A549 (cell line): ENCODE measurements at regions not wholly inside any gene's neighbourhood (a gene's known extent, or its start where the extent isn't known, plus 50 kb on each side); places are given as distances from the start of the nearest gene placed in this dataset.

Experiments used
- ATAC-seq, 2 experiments: fragments of 200-7000 bp in 1 of 2; fragments of >200 bp in 1 of 2; cut with Nextera tagmentation in 1 of 2; cut with Tn5 transposase in 1 of 2; 3 replicates each; pipeline versions ENCODE4 v1.8.0 to v1.9.1; 2018 to 2020; ENCODE audit warnings: mild to moderate bottlenecking in 1 of 2, moderate library complexity in 1 of 2
- CTCF ChIA-PET: fragments of 300-600 bp; sonication (Branson Sonifier 250); formaldehyde crosslinking; extraction: SDS; loops from one replicate; lab custom pipeline; 2021; ENCODE audit warnings: antibody characterized with exemption, inconsistent platforms; lab: Yijun Ruan, JAX
- POLR2A ChIA-PET: fragments of 350-600 bp; formaldehyde crosslinking; extraction: SDS; loops from one replicate; lab custom pipeline; 2021; ENCODE audit warnings: antibody characterized with exemption, inconsistent platforms; lab: Yijun Ruan, JAX
- DNase-seq, 2 experiments: peaks; one replicate each; pipeline versions ENCODE4 v3.0.0 to v3.0.0-alpha.2; 2011 to 2016; ENCODE audit warnings: low read depth in 1 of 2, low spot score in 1 of 2
- FAIRE-seq: peaks from 2 replicates; lab custom pipeline; 2011; peaks lifted over from hg19 to GRCh38; lab: Jason Lieb, UNC
- H3K27ac ChIP-seq, 2 experiments: fragments of >200 bp; sonication (Bioruptor Twin); formaldehyde crosslinking; 3 replicates each; pipeline ENCODE4 v1.5.1; 2016 to 2017
- H3K4me1 ChIP-seq: fragments of >200 bp; sonication (Bioruptor Twin); formaldehyde crosslinking; 3 replicates; pipeline ENCODE4 v1.6.1; 2016
- H3K4me2 ChIP-seq: fragments of >200 bp; sonication (Bioruptor Twin); formaldehyde crosslinking; 3 replicates; pipeline ENCODE4 v1.6.1; 2016
- H3K4me3 ChIP-seq: fragments of >200 bp; sonication (Bioruptor Twin); formaldehyde crosslinking; 3 replicates; pipeline ENCODE4 v1.5.1; 2016
- H3K9me3 ChIP-seq: fragments of >200 bp; sonication (Bioruptor Twin); formaldehyde crosslinking; 3 replicates; pipeline ENCODE4 v1.6.1; 2016
- CBX8 ChIP-seq: fragments of 200-600 bp; sonication (generic); IDR thresholded peaks from 2 replicates; pipeline ENCODE4 v1.6.1; 2016
- CEBPB ChIP-seq, 2 experiments: fragments of >200 bp in 1 of 2; sonication (Bioruptor Twin) in 1 of 2; formaldehyde crosslinking in 1 of 2; IDR thresholded peaks; 2 replicates each; pipeline ENCODE4 v1.6.1; 2012 to 2016
- CHD4 ChIP-seq: fragments of 200-600 bp; sonication (generic); IDR thresholded peaks from 2 replicates; pipeline ENCODE4 v1.6.1; 2016; ENCODE audit warnings: antibody characterized with exemption, mild to moderate bottlenecking, borderline replicate concordance
- E2F6 ChIP-seq: IDR thresholded peaks from 2 replicates; pipeline ENCODE4 v1.6.1; 2012; ENCODE audit warnings: low read depth, borderline replicate concordance
- EHF ChIP-seq: fragments of 250-450 bp; sonication (Bioruptor Pico); IDR thresholded peaks from 2 replicates; pipeline ENCODE4 v1.5.0; 2020; ENCODE audit warnings: mild to moderate bottlenecking
- EHMT2 ChIP-seq: fragments of 200-600 bp; sonication (generic); IDR thresholded peaks from 2 replicates; pipeline ENCODE4 v1.6.1; 2016; ENCODE audit warnings: antibody characterized with exemption, low read depth, mild to moderate bottlenecking, moderate library complexity
- EP300 ChIP-seq, 2 experiments: fragments of >200 bp; sonication (Bioruptor Twin); formaldehyde crosslinking; IDR thresholded peaks; 2 replicates in 1 of 2; 3 replicates in 1 of 2; pipeline ENCODE4 v1.6.1; 2016 to 2017
- ESRRA ChIP-seq: fragments of 150-350 bp; IDR thresholded peaks from 2 replicates; pipeline ENCODE4 v1.6.1; 2014; ENCODE audit warnings: mild to moderate bottlenecking, low read length, borderline replicate concordance
- FOSL2 ChIP-seq, 2 experiments: fragments of 450-650 bp in 1 of 2; fragments of >200 bp in 1 of 2; sonication (Bioruptor Twin) in 1 of 2; formaldehyde crosslinking; IDR thresholded peaks; 2 replicates each; pipeline versions ENCODE4 v1.5.0 to v1.6.1; 2016 to 2020; ENCODE audit warnings: mild to moderate bottlenecking in 1 of 2, moderate library complexity in 1 of 2
- FOXS1 ChIP-seq: fragments of 250-450 bp; sonication (Bioruptor Pico); IDR thresholded peaks from 2 replicates; pipeline ENCODE4 v1.5.0; 2020; ENCODE audit warnings: mild to moderate bottlenecking, moderate library complexity
- GATA3 ChIP-seq: IDR thresholded peaks from 2 replicates; pipeline ENCODE4 v1.6.1; 2012; ENCODE audit warnings: borderline replicate concordance
- HDAC2 ChIP-seq: fragments of 200-600 bp; sonication (generic); IDR thresholded peaks from 2 replicates; pipeline ENCODE4 v1.6.1; 2016
- HEYL ChIP-seq: fragments of 250-450 bp; sonication (Bioruptor Pico); IDR thresholded peaks from 2 replicates; pipeline ENCODE4 v1.8.0; 2021; ENCODE audit warnings: mild to moderate bottlenecking, moderate library complexity
- HMGXB4 ChIP-seq: fragments of 250-450 bp; sonication (Bioruptor Pico); IDR thresholded peaks from 2 replicates; pipeline ENCODE4 v1.5.0; 2021; ENCODE audit warnings: mild to moderate bottlenecking, moderate library complexity, borderline replicate concordance
- HOXB13 ChIP-seq: fragments of 250-450 bp; sonication (Bioruptor Pico); IDR thresholded peaks from 2 replicates; pipeline ENCODE4 v1.5.0; 2020; ENCODE audit warnings: low read depth, mild to moderate bottlenecking, moderate library complexity
- HOXB5 ChIP-seq: fragments of 250-450 bp; sonication (Bioruptor Pico); IDR thresholded peaks from 2 replicates; pipeline ENCODE4 v1.5.0; 2020; ENCODE audit warnings: mild to moderate bottlenecking, moderate library complexity
- JUN ChIP-seq, 2 experiments: fragments of >200 bp; sonication (Bioruptor Twin); formaldehyde crosslinking; IDR thresholded peaks; 2 replicates in 1 of 2; 3 replicates in 1 of 2; pipeline ENCODE4 v1.6.1; 2016 to 2017
- NR3C1 ChIP-seq: fragments of >200 bp; sonication (Bioruptor Twin); formaldehyde crosslinking; IDR thresholded peaks from 3 replicates; pipeline ENCODE4 v1.6.1; 2017
- POLR2A ChIP-seq: IDR thresholded peaks from 2 replicates; pipeline ENCODE4 v1.6.1; 2012; ENCODE audit warnings: mild to moderate bottlenecking, low read length
- POLR2AphosphoS2 ChIP-seq: conservative IDR thresholded peaks from 2 replicates; pipeline ENCODE4 v1.6.1; 2012; ENCODE audit warnings: low read length, improper control_type of control experiment, inconsistent platforms
- RARB ChIP-seq: fragments of 250-450 bp; sonication (Bioruptor Pico); IDR thresholded peaks from 2 replicates; pipeline ENCODE4 v1.8.0; 2021; ENCODE audit warnings: mild to moderate bottlenecking, moderate library complexity
- RNF2 ChIP-seq: fragments of 200-600 bp; sonication (generic); IDR thresholded peaks from 2 replicates; pipeline ENCODE4 v1.6.1; 2016; ENCODE audit warnings: low read depth, mild to moderate bottlenecking, antibody characterized with exemption, moderate library complexity, borderline replicate concordance
- TFCP2L1 ChIP-seq: fragments of 250-450 bp; sonication (Bioruptor Pico); IDR thresholded peaks from 2 replicates; pipeline ENCODE4 v1.5.0; 2021; ENCODE audit warnings: mild to moderate bottlenecking
- USF2 ChIP-seq: fragments of 450-650 bp; IDR thresholded peaks from 2 replicates; pipeline ENCODE4 v1.6.1; 2014; ENCODE audit warnings: antibody characterized with exemption
- ZC3H11A ChIP-seq: fragments of 450-650 bp; IDR thresholded peaks from 2 replicates; pipeline ENCODE4 v1.6.1; 2014; ENCODE audit warnings: antibody characterized with exemption, mild to moderate bottlenecking
- ZFP36 ChIP-seq: fragments of 450-650 bp; IDR thresholded peaks from 2 replicates; pipeline ENCODE4 v1.6.1; 2014; ENCODE audit warnings: borderline replicate concordance; ENCODE audit not compliant: partially characterized antibody
- ZNF302 ChIP-seq: fragments of 250-450 bp; sonication (Bioruptor Pico); IDR thresholded peaks from 2 replicates; pipeline ENCODE4 v1.9.0; 2021; ENCODE audit warnings: inconsistent platforms, mild to moderate bottlenecking, moderate library complexity
- ZSCAN20 ChIP-seq: fragments of 250-450 bp; sonication (Bioruptor Pico); IDR thresholded peaks from 2 replicates; pipeline ENCODE4 v1.8.0; 2022; ENCODE audit warnings: mild to moderate bottlenecking, moderate library complexity
- WGBS: methylation state at CpG from one replicate; pipeline ENCODE4 v1.1.6; 2017; ENCODE audit errors: missing lambda C conversion rate; 5-methylcytosine and 5-hydroxymethylcytosine counted together
- TF ChIP-seq, protein P1 (sequence below): fragments of >200 bp; sonication (Bioruptor Twin); formaldehyde crosslinking; IDR thresholded peaks from 2 replicates; pipeline ENCODE4 v1.6.1; 2016
- TF ChIP-seq, protein P2 (sequence below): IDR thresholded peaks from 2 replicates; pipeline ENCODE4 v1.6.1; 2012

GRCh38 chr2:237030382-237030781 lies 55.3 kb upstream of the COPS8 start:
- DNase-seq (no peak), FAIRE-seq (no peak), ATAC-seq (no peak)
- CTCF ChIA-PET = interaction anchor here (6.1 kb wide), 1 partner anchor 679 kb away, joined by 63 read pairs; no protein-coding TSS in a partner anchor
- POLR2A ChIA-PET = no interaction called here
- H3K4me3 ChIP-seq = no peak overlapping the region
- 81% methylated on average over 8 of the region's 8 CpGs for WGBS
- TF ChIP-seq EHMT2 = no peak
- TF ChIP-seq HDAC2 = no peak
- TF ChIP-seq ZC3H11A = no peak
- TF ChIP-seq CBX8 = no peak
- TF ChIP-seq HMGXB4 (CRISPR knock-in tag) = no peak
- TF ChIP-seq RNF2 = no peak
- TF ChIP-seq HOXB13 = no peak
- TF ChIP-seq NR3C1 = no peak
- no peak for TF ChIP-seq ZFP36
- TF ChIP-seq ESRRA = no peak
- no peak for TF ChIP-seq JUN (IDR thresholded peaks at IDR 0.05)
- TF ChIP-seq ZNF302 (CRISPR knock-in tag) = no peak
- TF ChIP-seq HEYL (CRISPR knock-in tag) = no peak
- no peak for TF ChIP-seq ZSCAN20 (CRISPR knock-in tag)
- no peak for TF ChIP-seq USF2
- TF ChIP-seq TFCP2L1 (CRISPR knock-in tag) = no peak
- TF ChIP-seq POLR2AphosphoS2 = no peak
- TF ChIP-seq HOXB5 (CRISPR knock-in tag) = no peak
- H3K27ac ChIP-seq = no peak overlapping the region
- peaks cover 11% of the 10 kb centered on the region for H3K4me1 ChIP-seq
- H3K9me3 ChIP-seq = peaks cover 3% of the 10 kb centered on the region; the same call in 1 of the 3 replicates
- no peak overlapping the region for H3K4me2 ChIP-seq

GRCh38 chr2:237033536-237034060 lies 52.1 kb upstream of the COPS8 start:
- H3K4me1 ChIP-seq = no peaks in the 10 kb centered on the region
- H3K9me3 ChIP-seq = peaks cover 3% of the 10 kb centered on the region; the same call in 1 of the 3 replicates
- no peak overlapping the region for H3K4me3 ChIP-seq
- FAIRE-seq (no peak), ATAC-seq (no peak), DNase-seq (no peak)
- ChIA-PET POLR2A (no interaction called here), CTCF (interaction anchor here (0.8 to 1.3 kb wide), 2 partner anchors 21 to 523 kb away, joined by 3 read pairs; no protein-coding TSS in a partner anchor)
- WGBS = 57% methylated on average over 3 of the region's 3 CpGs
- H3K27ac ChIP-seq = no peak overlapping the region
- H3K4me2 ChIP-seq = no peak overlapping the region
- TF ChIP-seq TFCP2L1 (CRISPR knock-in tag) = no peak
- no peak for TF ChIP-seq HMGXB4 (CRISPR knock-in tag)
- TF ChIP-seq HOXB5 (CRISPR knock-in tag) = no peak
- TF ChIP-seq CEBPB (IDR thresholded peaks at IDR 0.05) = no peak
- TF ChIP-seq CHD4 = no peak
- TF ChIP-seq, protein P1, sequence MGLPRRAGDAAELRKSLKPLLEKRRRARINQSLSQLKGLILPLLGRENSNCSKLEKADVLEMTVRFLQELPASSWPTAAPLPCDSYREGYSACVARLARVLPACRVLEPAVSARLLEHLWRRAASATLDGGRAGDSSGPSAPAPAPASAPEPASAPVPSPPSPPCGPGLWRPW = no peak
- TF ChIP-seq ESRRA = no peak
- TF ChIP-seq POLR2A = no peak
- TF ChIP-seq FOXS1 (CRISPR knock-in tag) = no peak
- no peak for TF ChIP-seq EHMT2
- TF ChIP-seq RARB (CRISPR knock-in tag) = no peak
- no peak for TF ChIP-seq EHF (CRISPR knock-in tag)
- TF ChIP-seq, protein P2, sequence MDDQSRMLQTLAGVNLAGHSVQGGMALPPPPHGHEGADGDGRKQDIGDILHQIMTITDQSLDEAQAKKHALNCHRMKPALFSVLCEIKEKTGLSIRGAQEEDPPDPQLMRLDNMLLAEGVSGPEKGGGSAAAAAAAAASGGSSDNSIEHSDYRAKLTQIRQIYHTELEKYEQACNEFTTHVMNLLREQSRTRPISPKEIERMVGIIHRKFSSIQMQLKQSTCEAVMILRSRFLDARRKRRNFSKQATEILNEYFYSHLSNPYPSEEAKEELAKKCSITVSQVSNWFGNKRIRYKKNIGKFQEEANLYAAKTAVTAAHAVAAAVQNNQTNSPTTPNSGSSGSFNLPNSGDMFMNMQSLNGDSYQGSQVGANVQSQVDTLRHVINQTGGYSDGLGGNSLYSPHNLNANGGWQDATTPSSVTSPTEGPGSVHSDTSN = no peak
- TF ChIP-seq E2F6 = no peak
- TF ChIP-seq FOSL2 (IDR thresholded peaks at IDR 0.05) = no peak
- TF ChIP-seq FOSL2 (CRISPR knock-in tag; IDR thresholded peaks at IDR 0.05) = no peak
- TF ChIP-seq EP300 (IDR thresholded peaks at IDR 0.05) = no peak
- no peak for TF ChIP-seq JUN (IDR thresholded peaks at IDR 0.05)
- TF ChIP-seq GATA3 = no peak
